Loucy (cell line): ENCODE measurements at regions not wholly inside any gene's neighbourhood (a gene's known extent, or its start where the extent isn't known, plus 50 kb on each side); places are given as distances from the start of the nearest gene placed in this dataset.

Source experiments
- H2AFZ ChIP-seq: fragments of 200-600 bp; sonication (generic); 2 replicates; pipeline ENCODE4 v1.6.0; 2016; ENCODE audit warnings: antibody characterized with exemption, mild to moderate bottlenecking, low read length, moderate library complexity
- H3F3A ChIP-seq: fragments of 200-600 bp; 2 replicates; pipeline ENCODE4 v1.6.0; 2016; ENCODE audit warnings: antibody characterized with exemption, low read depth, mild to moderate bottlenecking
- H3K27me3 ChIP-seq: fragments of 200-600 bp; sonication (generic); 2 replicates; pipeline ENCODE4 v1.6.1; 2014; ENCODE audit warnings: low read length, mild to moderate bottlenecking; ENCODE audit not compliant: insufficient read depth, poor library complexity, severe bottlenecking
- H3K36me3 ChIP-seq: fragments of 200-600 bp; sonication (generic); 2 replicates; pipeline ENCODE4 v1.6.1; 2016; ENCODE audit warnings: low read length; ENCODE audit not compliant: insufficient read depth
- H3K4me1 ChIP-seq: fragments of 200-600 bp; sonication (generic); 2 replicates; pipeline ENCODE4 v1.5.1; 2014; ENCODE audit warnings: low read length, mild to moderate bottlenecking; ENCODE audit not compliant: insufficient read depth, poor library complexity, severe bottlenecking
- H3K4me2 ChIP-seq: fragments of 200-600 bp; sonication (generic); 2 replicates; pipeline ENCODE4 v1.6.0; 2014; ENCODE audit warnings: antibody characterized with exemption, low read length, low read depth, mild to moderate bottlenecking; ENCODE audit not compliant: poor library complexity, severe bottlenecking
- H3K4me3 ChIP-seq: fragments of 200-600 bp; sonication (generic); 2 replicates; pipeline ENCODE4 v1.5.1; 2014; ENCODE audit warnings: low read length, mild to moderate bottlenecking, mixed read lengths; ENCODE audit not compliant: poor library complexity, severe bottlenecking
- H3K79me2 ChIP-seq: fragments of 200-600 bp; sonication (generic); 2 replicates; pipeline ENCODE4 v1.6.1; 2014; ENCODE audit warnings: low read length; ENCODE audit not compliant: insufficient read depth
- H3K9ac ChIP-seq: fragments of 200-600 bp; sonication (generic); 2 replicates; pipeline ENCODE4 v1.6.0; 2014; ENCODE audit warnings: mild to moderate bottlenecking, low read depth, low read length, moderate library complexity; ENCODE audit not compliant: poor library complexity, severe bottlenecking
- H3K9me2 ChIP-seq: fragments of 200-600 bp; sonication (generic); replicated peaks from 2 replicates; pipeline ENCODE4 v1.6.1; 2016; ENCODE audit warnings: low read depth, low read length, mixed read lengths
- H3K9me3 ChIP-seq: fragments of 200-600 bp; sonication (generic); 2 replicates; pipeline ENCODE4 v1.6.1; 2014; ENCODE audit warnings: mild to moderate bottlenecking, antibody characterized with exemption, low read length, low read depth; ENCODE audit not compliant: insufficient read depth
- H4K20me1 ChIP-seq: fragments of 200-600 bp; sonication (generic); 2 replicates; pipeline ENCODE4 v1.6.0; 2014; ENCODE audit warnings: antibody characterized with exemption, low read length, mild to moderate bottlenecking; ENCODE audit not compliant: insufficient read depth, poor library complexity, severe bottlenecking
- CTCF ChIP-seq: fragments of 200-600 bp; sonication (generic); conservative IDR thresholded peaks from 2 replicates; pipeline ENCODE4 v1.5.1; 2014; ENCODE audit warnings: mild to moderate bottlenecking, antibody characterized with exemption, low read length
- EZH2phosphoT487 ChIP-seq: fragments of 200-600 bp; IDR thresholded peaks from 2 replicates; pipeline ENCODE4 v1.6.1; 2018; ENCODE audit warnings: antibody characterized with exemption, mild to moderate bottlenecking, moderate library complexity, borderline replicate concordance

- H3K9me3 ChIP-seq, result no peaks in the 10 kb centered on the region
- H3K36me3 ChIP-seq, result no peaks in the 10 kb centered on the region
- no peak overlapping the region for H3K9ac ChIP-seq
- H3K4me3 ChIP-seq, result no peak overlapping the region
- TF ChIP-seq EZH2phosphoT487, result no peak
- TF ChIP-seq CTCF, result no peak
- H3K27me3 ChIP-seq, result no peaks in the 10 kb centered on the region
- no peaks in the 10 kb centered on the region for H3K4me1 ChIP-seq
- H3F3A ChIP-seq, result no peaks in the 10 kb centered on the region
- no peaks in the 10 kb centered on the region for H4K20me1 ChIP-seq
- no peaks in the 10 kb centered on the region for H3K9me2 ChIP-seq
- no peak overlapping the region for H2AFZ ChIP-seq
- H3K4me2 ChIP-seq, result no peak overlapping the region
- H3K79me2 ChIP-seq, result no peaks in the 10 kb centered on the region
Observed at GRCh38 chr13:44726214-44726613, 150.1 kb upstream of the TSC22D1 start.

GRCh38 chr13:44719857-44720671, 143.9 kb upstream of the TSC22D1 start:
- H3K4me1 ChIP-seq, result no peaks in the 10 kb centered on the region
- H3K27me3 ChIP-seq, result no peaks in the 10 kb centered on the region
- no peaks in the 10 kb centered on the region for H4K20me1 ChIP-seq
- no peak overlapping the region for H3K4me2 ChIP-seq
- no peaks in the 10 kb centered on the region for H3F3A ChIP-seq
- H3K9me3 ChIP-seq, result no peaks in the 10 kb centered on the region
- H2AFZ ChIP-seq, result no peak overlapping the region
- no peaks in the 10 kb centered on the region for H3K79me2 ChIP-seq
- TF ChIP-seq CTCF, result no peak
- no peak for TF ChIP-seq EZH2phosphoT487
- no peak overlapping the region for H3K4me3 ChIP-seq
- H3K9me2 ChIP-seq, result no peaks in the 10 kb centered on the region
- H3K9ac ChIP-seq, result no peak overlapping the region
- no peaks in the 10 kb centered on the region for H3K36me3 ChIP-seq

- TF ChIP-seq EZH2phosphoT487 (no peak), CTCF (no peak)
- Histone ChIP-seq H3K4me2 (no peak overlapping the region), H3K9me2 (no peaks in the 10 kb centered on the region), H3K36me3 (no peaks in the 10 kb centered on the region), H4K20me1 (no peaks in the 10 kb centered on the region), H3K4me3 (no peak overlapping the region), H3K9ac (no peak overlapping the region), H3K27me3 (no peaks in the 10 kb centered on the region), H3K9me3 (no peaks in the 10 kb centered on the region), H3F3A (no peaks in the 10 kb centered on the region), H3K4me1 (no peaks in the 10 kb centered on the region), H2AFZ (no peak overlapping the region), H3K79me2 (no peaks in the 10 kb centered on the region)
Observed at GRCh38 chr13:44718467-44718866, 142.3 kb upstream of the TSC22D1 start.
